ENCODE measurements at regions not wholly inside any gene's neighbourhood (a gene's known extent, or its start where the extent isn't known, plus 50 kb on each side); places are given as distances from the start of the nearest gene placed in this dataset.

- no peak overlapping the region for H2AFZ ChIP-seq (ENCODE audit: control insufficient read depth, low read depth, low read length)
- CTCF ChIA-PET: no interaction called here
- FAIRE-seq (no peak), DNase-seq (ENCODE audit: low read depth, low spot score) (no peak), ATAC-seq (no peak)
- H3K9me3 ChIP-seq (replicated peaks; ENCODE audit: control insufficient read depth, insufficient read depth, low read length): no peaks in the 10 kb centered on the region
- RAD21 ChIA-PET (ENCODE audit: unreplicated experiment): no interaction called here
- WGBS (ENCODE audit: insufficient coverage, insufficient replicate concordance, low lambda C conversion rate, missing lambda C conversion rate): 5% methylated on average over 1 of the region's 1 CpG
- H3K27ac ChIP-seq (ENCODE audit: control insufficient read depth, insufficient read depth): no peak overlapping the region
- SMC1A ChIA-PET (ENCODE audit: uncharacterized antibody, unreplicated experiment): no interaction called here
- intact Hi-C loops (cut with micrococcal nuclease; ENCODE audit: unreplicated experiment) (no loop called here), in situ Hi-C loops (cut with MboI) (no loop called here)
- POLR2A ChIA-PET: no interaction called here
- no TSS peak for BruUV-seq (replicated peaks)
- H3K4me2 ChIP-seq (ENCODE audit: control insufficient read depth, insufficient read depth): no peak overlapping the region
- no peak overlapping the region for H3K9ac ChIP-seq (ENCODE audit: control insufficient read depth, insufficient read depth, low read length)
- TF ChIP-seq STAT3 (IDR thresholded peaks at IDR 0.05; ENCODE audit: low read depth, low read length): no peak
- no peak for TF ChIP-seq ATF3 (IDR thresholded peaks at IDR 0.05; ENCODE audit: borderline replicate concordance, extremely low read depth, low read depth, low read length)
- no peaks in the 10 kb centered on the region for H3K27me3 ChIP-seq (replicated peaks in 1 of 2; ENCODE audit: control insufficient read depth in 2 of 2, insufficient read depth in 2 of 2, low read length in 1 of 2)
- no peaks in the 10 kb centered on the region for H4K20me1 ChIP-seq (ENCODE audit: control insufficient read depth, insufficient read depth)
- H3K36me3 ChIP-seq (ENCODE audit: control insufficient read depth in 2 of 2, insufficient read depth in 2 of 2, low read length in 1 of 2): no peaks in the 10 kb centered on the region
- no peak overlapping the region for H3K4me3 ChIP-seq
- H3K79me2 ChIP-seq (ENCODE audit: control insufficient read depth, insufficient read depth, low read length): no peaks in the 10 kb centered on the region
- no peaks in the 10 kb centered on the region for H3K4me1 ChIP-seq (ENCODE audit: control insufficient read depth, insufficient read depth, low read length)
These were observed 274.2 kb downstream of the ZIC4 start for GRCh38 chr3:147132168-147132567.

GRCh38 chr3:147130461-147130860 is 275.9 kb downstream of the ZIC4 start:
- no peak overlapping the region for H3K27ac ChIP-seq (ENCODE audit: control insufficient read depth, insufficient read depth)
- no peak for DNase-seq (ENCODE audit: low read depth, low spot score)
- H3K36me3 ChIP-seq (ENCODE audit: control insufficient read depth in 2 of 2, insufficient read depth in 2 of 2, low read length in 1 of 2): no peaks in the 10 kb centered on the region
- ChIA-PET POLR2A (no interaction called here), SMC1A (ENCODE audit: uncharacterized antibody, unreplicated experiment) (interaction anchor here (0.8 kb wide), 1 partner anchor 8 kb away, joined by 5 read pairs; no protein-coding TSS in a partner anchor), CTCF (no interaction called here), RAD21 (ENCODE audit: unreplicated experiment) (no interaction called here)
- H4K20me1 ChIP-seq (ENCODE audit: control insufficient read depth, insufficient read depth): no peaks in the 10 kb centered on the region
- no peak for FAIRE-seq
- BruUV-seq (replicated peaks): no TSS peak
- no peak overlapping the region for H3K4me2 ChIP-seq (ENCODE audit: control insufficient read depth, insufficient read depth)
- H2AFZ ChIP-seq (ENCODE audit: control insufficient read depth, low read depth, low read length): no peak overlapping the region
- in situ Hi-C loops (cut with MboI) (no loop called here), intact Hi-C loops (cut with micrococcal nuclease; ENCODE audit: unreplicated experiment) (no loop called here)
- no peaks in the 10 kb centered on the region for H3K27me3 ChIP-seq (replicated peaks in 1 of 2; ENCODE audit: control insufficient read depth in 2 of 2, insufficient read depth in 2 of 2, low read length in 1 of 2)
- H3K9ac ChIP-seq (ENCODE audit: control insufficient read depth, insufficient read depth, low read length): no peak overlapping the region
- H3K4me1 ChIP-seq (ENCODE audit: control insufficient read depth, insufficient read depth, low read length): no peaks in the 10 kb centered on the region
- 9% methylated on average over 2 of the region's 2 CpGs for WGBS (ENCODE audit: insufficient coverage, insufficient replicate concordance, low lambda C conversion rate, missing lambda C conversion rate)
- ATAC-seq: no peak
- H3K4me3 ChIP-seq: no peak overlapping the region
- TF ChIP-seq JUNB (IDR thresholded peaks at IDR 0.05): no peak
- no peaks in the 10 kb centered on the region for H3K9me3 ChIP-seq (replicated peaks; ENCODE audit: control insufficient read depth, insufficient read depth, low read length)
- no peaks in the 10 kb centered on the region for H3K79me2 ChIP-seq (ENCODE audit: control insufficient read depth, insufficient read depth, low read length)
